ENCODE measurements at regions not wholly inside any gene's neighbourhood (a gene's known extent, or its start where the extent isn't known, plus 50 kb on each side); places are given as distances from the start of the nearest gene placed in this dataset.
"Not testable (repeated sequence)": the region's sequence is repeated elsewhere in the genome, so short reads cannot be mapped to it uniquely, and the experiment has no call there.

DNA sequence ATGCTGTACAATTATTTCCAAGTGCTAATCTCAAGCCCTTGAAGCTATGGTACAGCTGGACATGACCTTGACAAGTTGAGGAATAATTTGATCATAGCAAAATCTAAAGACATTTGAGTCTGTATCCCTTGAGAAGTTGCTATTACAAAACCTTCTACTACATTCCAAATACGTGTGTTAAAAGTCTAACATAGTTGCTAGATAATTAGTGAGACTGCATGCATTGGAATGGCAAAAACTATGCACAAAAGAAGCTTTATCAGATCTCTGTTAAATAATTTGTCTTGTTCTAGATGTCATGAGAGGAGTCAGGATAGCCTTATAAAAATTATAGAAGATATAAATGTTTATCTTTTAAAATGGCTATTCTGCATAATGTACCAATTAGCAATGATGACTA, 127.8 kb downstream of the GJA1 start:
- H4K20me1 ChIP-seq (ENCODE audit: control insufficient read depth, insufficient read depth, insufficient read length), result no peaks in the 10 kb centered on the region
- no peak overlapping the region for H3K4me3 Mint-ChIP-seq
- H3K23me2 ChIP-seq (ENCODE audit: insufficient read length, low read depth, low read length, poor library complexity, severe bottlenecking), result no peaks in the 10 kb centered on the region
- no CpG with 5 or more reads among the region's 1 CpG for WGBS (ENCODE audit: extremely low coverage, insufficient read length, low lambda C conversion rate)
- H3K27me3 Mint-ChIP-seq (ENCODE audit: low read depth), result no peaks in the 10 kb centered on the region
- peaks cover 22 to 27% of the 10 kb centered on the region in 2 experiments for H3K9me3 Mint-ChIP-seq
- H2BK20ac ChIP-seq (ENCODE audit: low read depth, low read length, poor library complexity, severe bottlenecking), result no peak overlapping the region
- no peak overlapping the region for H3K27ac Mint-ChIP-seq
- no peak overlapping the region for H3K14ac ChIP-seq (ENCODE audit: insufficient read depth, low read length)
- H3K9me3 ChIP-seq (ENCODE audit: control insufficient read depth, low read depth, low read length), result peaks cover 12% of the 10 kb centered on the region
- no peak overlapping the region for H4K5ac ChIP-seq (ENCODE audit: insufficient read length, low read depth, low read length)
- H3K4ac ChIP-seq (ENCODE audit: low read depth, low read length), result no peak overlapping the region
- no peak overlapping the region for H2BK120ac ChIP-seq (ENCODE audit: low read depth, low read length, poor library complexity, severe bottlenecking)
- no peak overlapping the region for H2BK12ac ChIP-seq (ENCODE audit: insufficient read length, low read depth, low read length)
- no peak overlapping the region for H3K18ac ChIP-seq (ENCODE audit: insufficient read length, low read depth, low read length)
- no peak overlapping the region for H3K27ac ChIP-seq (ENCODE audit: insufficient read length, low read depth, low read length)
- no peak overlapping the region for H3K4me2 ChIP-seq (ENCODE audit: insufficient read depth, insufficient read length, low read length)
- H4K8ac ChIP-seq (replicated peaks; ENCODE audit: insufficient read length, low read depth, low read length), result no peak overlapping the region
- H3K27me3 ChIP-seq (ENCODE audit: insufficient read depth, low read length), result no peaks in the 10 kb centered on the region
- no peak overlapping the region for H2AK5ac ChIP-seq (ENCODE audit: insufficient read length, low read length)
- no peak overlapping the region for H2BK5ac ChIP-seq (ENCODE audit: insufficient read length, low read length)
- no peak for TF ChIP-seq CTCF (conservative IDR thresholded peaks at IDR 0.05)
- H3K56ac ChIP-seq (ENCODE audit: insufficient read length, low read depth, low read length), result no peak overlapping the region
- no peaks in the 10 kb centered on the region for H3K79me2 ChIP-seq (ENCODE audit: insufficient read depth, low read length)
- H3K4me1 ChIP-seq (ENCODE audit: insufficient read depth, low read length), result no peaks in the 10 kb centered on the region
- no peak for DNase-seq
- no peak overlapping the region for H4K91ac ChIP-seq (ENCODE audit: insufficient read length, low read depth, low read length)
- no peak overlapping the region for H3K23ac ChIP-seq (ENCODE audit: insufficient read length, low read depth, low read length)
- H3T11ph ChIP-seq (ENCODE audit: low read length), result no peak overlapping the region
- H3K9ac ChIP-seq (ENCODE audit: extremely low read depth, insufficient read length, low read length), result no peak overlapping the region
- H3K4me1 Mint-ChIP-seq, result no peaks in the 10 kb centered on the region
- H2AFZ ChIP-seq (ENCODE audit: low read length), result no peak overlapping the region
- H3K79me1 ChIP-seq (ENCODE audit: insufficient read depth, low read depth, low read length, poor library complexity, severe bottlenecking), result no peaks in the 10 kb centered on the region
- no peak overlapping the region for H2BK15ac ChIP-seq (ENCODE audit: low read depth, low read length)
- H3K36me3 Mint-ChIP-seq (ENCODE audit: insufficient read depth in 1 of 3, low read depth in 3 of 3), result peaks cover 14 to 25% (median 20%) of the 10 kb centered on the region in 3 experiments

GRCh38 chr6:121564529-121564928, 129.1 kb downstream of the GJA1 start:
- not testable (repeated sequence) for H3K27me3 Mint-ChIP-seq (ENCODE audit: low read depth); H3K18ac ChIP-seq (ENCODE audit: insufficient read length, low read depth, low read length); H2BK5ac ChIP-seq (ENCODE audit: insufficient read length, low read length); H2AK5ac ChIP-seq (ENCODE audit: insufficient read length, low read length); H4K91ac ChIP-seq (ENCODE audit: insufficient read length, low read depth, low read length); DNase-seq; H3K56ac ChIP-seq (ENCODE audit: insufficient read length, low read depth, low read length); H2BK15ac ChIP-seq (ENCODE audit: low read depth, low read length); H3K79me1 ChIP-seq (ENCODE audit: insufficient read depth, low read depth, low read length, poor library complexity, severe bottlenecking); H2BK20ac ChIP-seq (ENCODE audit: low read depth, low read length, poor library complexity, severe bottlenecking); H3K4me2 ChIP-seq (ENCODE audit: insufficient read depth, insufficient read length, low read length); H4K8ac ChIP-seq (replicated peaks; ENCODE audit: insufficient read length, low read depth, low read length); H3K4me1 ChIP-seq (ENCODE audit: insufficient read depth, low read length); H3K9ac ChIP-seq (ENCODE audit: extremely low read depth, insufficient read length, low read length); H4K20me1 ChIP-seq (ENCODE audit: control insufficient read depth, insufficient read depth, insufficient read length); H4K5ac ChIP-seq (ENCODE audit: insufficient read length, low read depth, low read length); H3K23ac ChIP-seq (ENCODE audit: insufficient read length, low read depth, low read length); H2BK12ac ChIP-seq (ENCODE audit: insufficient read length, low read depth, low read length); H2AFZ ChIP-seq (ENCODE audit: low read length); H3T11ph ChIP-seq (ENCODE audit: low read length); H3K4me1 Mint-ChIP-seq; H2BK120ac ChIP-seq (ENCODE audit: low read depth, low read length, poor library complexity, severe bottlenecking); H3K27ac Mint-ChIP-seq; H3K27ac ChIP-seq (ENCODE audit: insufficient read length, low read depth, low read length); H3K14ac ChIP-seq (ENCODE audit: insufficient read depth, low read length); H3K23me2 ChIP-seq (ENCODE audit: insufficient read length, low read depth, low read length, poor library complexity, severe bottlenecking); H3K27me3 ChIP-seq (ENCODE audit: insufficient read depth, low read length); H3K79me2 ChIP-seq (ENCODE audit: insufficient read depth, low read length); H3K4ac ChIP-seq (ENCODE audit: low read depth, low read length); H3K4me3 Mint-ChIP-seq
- peaks cover 14 to 30% (median 20%) of the 10 kb centered on the region in 3 experiments for H3K36me3 Mint-ChIP-seq (ENCODE audit: insufficient read depth in 1 of 3, low read depth in 3 of 3)
- no CpG with 5 or more reads among the region's 5 CpGs for WGBS (ENCODE audit: extremely low coverage, insufficient read length, low lambda C conversion rate)
- peaks cover 22 to 27% of the 10 kb centered on the region in 2 experiments for H3K9me3 Mint-ChIP-seq
- peaks cover 12% of the 10 kb centered on the region for H3K9me3 ChIP-seq (ENCODE audit: control insufficient read depth, low read depth, low read length)

All from H9 (cell line).